Smooth muscle cell (in vitro differentiated cells): ENCODE measurements at regions not wholly inside any gene's neighbourhood (a gene's known extent, or its start where the extent isn't known, plus 50 kb on each side); places are given as distances from the start of the nearest gene placed in this dataset.

Experiments
- DNase-seq: peaks from one replicate; lab custom pipeline; 2025; ENCODE audit not compliant: unreplicated experiment; lab: John Stamatoyannopoulos, UW
- H2AFZ ChIP-seq: fragments of 200-600 bp; sonication (generic); 2 replicates; pipeline ENCODE4 v1.6.0; 2016; ENCODE audit warnings: antibody characterized with exemption, low read depth, mild to moderate bottlenecking
- H3F3A ChIP-seq: fragments of 200-600 bp; sonication (generic); 2 replicates; pipeline ENCODE4 v1.6.0; 2017; ENCODE audit warnings: antibody characterized with exemption, low read depth
- H3K27ac ChIP-seq: fragments of 200-600 bp; sonication (generic); 2 replicates; pipeline ENCODE4 v1.5.1; 2016; ENCODE audit warnings: low read depth, mild to moderate bottlenecking
- H3K27me3 ChIP-seq: fragments of 200-600 bp; sonication (generic); 2 replicates; pipeline ENCODE4 v1.6.1; 2016; ENCODE audit warnings: low read depth, mild to moderate bottlenecking
- H3K36me3 ChIP-seq: fragments of 200-600 bp; sonication (generic); 2 replicates; pipeline ENCODE4 v1.5.1; 2016; ENCODE audit warnings: low read depth
- H3K4me1 ChIP-seq: fragments of 200-600 bp; sonication (generic); 2 replicates; pipeline ENCODE4 v1.5.1; 2016; ENCODE audit warnings: low read depth
- H3K4me2 ChIP-seq: fragments of 200-600 bp; sonication (generic); 2 replicates; pipeline ENCODE4 v1.6.0; 2016; ENCODE audit warnings: mild to moderate bottlenecking
- H3K4me3 ChIP-seq: fragments of 200-600 bp; sonication (generic); 2 replicates; pipeline ENCODE4 v1.5.1; 2016; ENCODE audit warnings: mild to moderate bottlenecking
- H3K79me2 ChIP-seq: fragments of 200-600 bp; sonication (generic); 2 replicates; pipeline ENCODE4 v1.6.0; 2016; ENCODE audit warnings: low read depth, mild to moderate bottlenecking
- H3K9ac ChIP-seq: fragments of 200-600 bp; sonication (generic); 2 replicates; pipeline ENCODE4 v1.6.0; 2016; ENCODE audit warnings: low read depth
- H3K9me3 ChIP-seq: fragments of 200-600 bp; sonication (generic); replicated peaks from 2 replicates; pipeline ENCODE4 v1.5.1; 2016; ENCODE audit warnings: low read depth
- H4K20me1 ChIP-seq: fragments of 200-600 bp; sonication (generic); 2 replicates; pipeline ENCODE4 v1.6.0; 2016; ENCODE audit warnings: low read depth
- CTCF ChIP-seq: fragments of 200-600 bp; sonication (generic); IDR thresholded peaks from 2 replicates; pipeline ENCODE4 v1.5.1; 2017; ENCODE audit warnings: borderline replicate concordance, mild to moderate bottlenecking, antibody characterized with exemption; ENCODE audit not compliant: insufficient read depth, poor library complexity, severe bottlenecking
- WGBS: methylation state at CpG from one replicate; pipeline ENCODE4 v1.1.7; 2016; ENCODE audit warnings: low lambda C conversion rate; 5-methylcytosine and 5-hydroxymethylcytosine counted together

GRCh38 chr5:73314395-73315257 lies 134.0 kb downstream of the FOXD1 start:
- no peaks in the 10 kb centered on the region for H4K20me1 ChIP-seq
- H3K9me3 ChIP-seq: no peaks in the 10 kb centered on the region
- no peak overlapping the region for H2AFZ ChIP-seq
- H3K4me3 ChIP-seq: no peak overlapping the region
- no peak overlapping the region for H3K9ac ChIP-seq
- DNase-seq: no peak
- H3F3A ChIP-seq: peaks cover 10% of the 10 kb centered on the region
- H3K36me3 ChIP-seq: no peaks in the 10 kb centered on the region
- H3K27me3 ChIP-seq: no peaks in the 10 kb centered on the region
- H3K4me2 ChIP-seq: no peak overlapping the region
- no peak overlapping the region for H3K27ac ChIP-seq
- H3K4me1 ChIP-seq: peaks cover 8% of the 10 kb centered on the region
- WGBS: 97% methylated on average over 8 of the region's 8 CpGs
- no peaks in the 10 kb centered on the region for H3K79me2 ChIP-seq
- TF ChIP-seq CTCF: no peak

GRCh38 chr5:73312872-73313510 lies 135.6 kb downstream of the FOXD1 start:
- no peak overlapping the region for H3K4me3 ChIP-seq

GRCh38 chr5:73312146-73312871 lies 136.3 kb downstream of the FOXD1 start:
- peak overlapping the region; percentile 79 for H3K4me2 ChIP-seq
- H3K79me2 ChIP-seq: no peaks in the 10 kb centered on the region

More at GRCh38 chr5:73312872-73313510, 135.6 kb downstream of the FOXD1 start:
- Histone ChIP-seq H3K79me2 (no peaks in the 10 kb centered on the region), H4K20me1 (no peaks in the 10 kb centered on the region), H3K4me2 (no peak overlapping the region), H3K4me1 (peaks cover 8% of the 10 kb centered on the region), H2AFZ (no peak overlapping the region), H3K36me3 (no peaks in the 10 kb centered on the region), H3K27me3 (no peaks in the 10 kb centered on the region), H3F3A (peaks cover 10% of the 10 kb centered on the region), H3K9ac (no peak overlapping the region), H3K9me3 (no peaks in the 10 kb centered on the region), H3K27ac (peak overlapping the region; percentile 97)
- 72% methylated on average over 3 of the region's 3 CpGs for WGBS
- no peak for TF ChIP-seq CTCF
- no peak for DNase-seq

More at GRCh38 chr5:73312146-73312871, 136.3 kb downstream of the FOXD1 start:
- H3K4me3 ChIP-seq: no peak overlapping the region
- TF ChIP-seq CTCF: peak; percentile 33
- H3K9me3 ChIP-seq: no peaks in the 10 kb centered on the region
- H4K20me1 ChIP-seq: no peaks in the 10 kb centered on the region
- peak overlapping the region; percentile 97 for H3K27ac ChIP-seq
- peaks cover 10% of the 10 kb centered on the region for H3F3A ChIP-seq
- no peaks in the 10 kb centered on the region for H3K36me3 ChIP-seq
- peaks cover 8% of the 10 kb centered on the region for H3K4me1 ChIP-seq
- DNase-seq: peak; percentile 15
- no peak overlapping the region for H2AFZ ChIP-seq
- no peaks in the 10 kb centered on the region for H3K27me3 ChIP-seq
- H3K9ac ChIP-seq: peak overlapping the region; percentile 86
- 25% methylated on average over 13 of the region's 13 CpGs for WGBS
